SJCRH30 (cell line): ENCODE measurements at regions not wholly inside any gene's neighbourhood (a gene's known extent, or its start where the extent isn't known, plus 50 kb on each side); places are given as distances from the start of the nearest gene placed in this dataset.

Experiments
- DNase-seq, 2 experiments: peaks; one replicate each; pipeline ENCODE4 v3.0.0-alpha.2; 2015 to 2020
- H3K27ac ChIP-seq: fragments of 250-450 bp; sonication (Bioruptor Pico); 2 replicates; pipeline ENCODE4 v1.5.1; 2020; ENCODE audit warnings: mild to moderate bottlenecking, moderate library complexity
- H3K27me3 ChIP-seq: fragments of 250-450 bp; sonication (Bioruptor Pico); 2 replicates; pipeline ENCODE4 v1.5.1; 2020; ENCODE audit warnings: mild to moderate bottlenecking, moderate library complexity
- H3K36me3 ChIP-seq: fragments of 250-450 bp; sonication (Bioruptor Pico); 2 replicates; pipeline ENCODE4 v1.5.1; 2020; ENCODE audit warnings: mild to moderate bottlenecking, moderate library complexity
- H3K4me1 ChIP-seq: fragments of 250-450 bp; sonication (Bioruptor Pico); 2 replicates; pipeline ENCODE4 v1.5.1; 2020; ENCODE audit warnings: mild to moderate bottlenecking, moderate library complexity
- H3K4me3 ChIP-seq: fragments of 250-450 bp; sonication (Bioruptor Pico); 2 replicates; pipeline ENCODE4 v1.5.1; 2020; ENCODE audit warnings: mild to moderate bottlenecking, moderate library complexity
- H3K9me3 ChIP-seq: fragments of 250-450 bp; sonication (Bioruptor Pico); replicated peaks from 2 replicates; pipeline ENCODE4 v1.5.1; 2020; ENCODE audit warnings: mild to moderate bottlenecking, moderate library complexity

DNA sequence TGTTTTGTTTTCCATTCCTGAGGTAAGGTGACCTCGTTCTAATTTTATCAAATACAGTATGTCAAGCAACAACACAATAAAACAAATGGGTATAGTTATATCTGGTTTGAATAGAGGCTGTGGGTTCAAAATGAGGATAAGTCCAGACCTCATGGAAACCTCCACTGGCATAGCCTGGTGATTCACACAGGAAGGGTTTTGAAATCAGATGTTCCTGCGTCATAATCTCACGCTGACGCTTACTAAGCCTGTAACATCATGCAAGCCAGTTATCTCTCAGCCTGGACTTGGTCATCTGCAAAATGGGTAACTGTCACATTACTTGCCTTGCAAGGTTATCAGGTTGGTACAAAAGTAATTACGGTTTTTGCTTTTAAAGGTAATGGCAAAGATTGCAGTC, 1056.3 kb upstream of the EEF2KMT start:
- no peaks in the 10 kb centered on the region for H3K36me3 ChIP-seq
- no peaks in the 10 kb centered on the region for H3K4me1 ChIP-seq
- no peak for DNase-seq
- no peaks in the 10 kb centered on the region for H3K27me3 ChIP-seq
- H3K27ac ChIP-seq, result no peak overlapping the region
- H3K9me3 ChIP-seq, result no peaks in the 10 kb centered on the region
- no peak overlapping the region for H3K4me3 ChIP-seq

DNA sequence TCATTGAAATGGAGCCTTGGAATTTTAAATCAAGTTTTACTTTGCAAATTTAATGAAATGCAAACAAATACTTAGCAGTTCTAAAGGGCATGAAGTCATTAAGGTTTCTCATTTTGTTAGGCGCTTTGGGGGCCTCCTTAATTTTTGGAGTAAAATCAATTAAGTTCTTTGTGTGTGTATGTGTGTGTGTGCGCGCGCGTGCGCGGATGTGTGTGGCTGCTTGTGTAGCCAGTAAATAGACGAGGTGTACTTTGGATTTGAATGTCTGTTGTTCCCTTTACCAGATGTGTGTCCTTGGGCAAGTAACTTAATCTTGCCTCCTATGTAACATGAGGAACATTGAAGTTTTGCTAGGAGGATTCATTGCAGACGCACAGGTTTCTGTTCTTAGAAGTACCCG, 1051.4 kb upstream of the EEF2KMT start:
- DNase-seq, result no peak
- no peaks in the 10 kb centered on the region for H3K4me1 ChIP-seq
- H3K9me3 ChIP-seq, result no peaks in the 10 kb centered on the region
- H3K27me3 ChIP-seq, result no peaks in the 10 kb centered on the region
- no peak overlapping the region for H3K27ac ChIP-seq
- no peaks in the 10 kb centered on the region for H3K36me3 ChIP-seq
- no peak overlapping the region for H3K4me3 ChIP-seq

DNA sequence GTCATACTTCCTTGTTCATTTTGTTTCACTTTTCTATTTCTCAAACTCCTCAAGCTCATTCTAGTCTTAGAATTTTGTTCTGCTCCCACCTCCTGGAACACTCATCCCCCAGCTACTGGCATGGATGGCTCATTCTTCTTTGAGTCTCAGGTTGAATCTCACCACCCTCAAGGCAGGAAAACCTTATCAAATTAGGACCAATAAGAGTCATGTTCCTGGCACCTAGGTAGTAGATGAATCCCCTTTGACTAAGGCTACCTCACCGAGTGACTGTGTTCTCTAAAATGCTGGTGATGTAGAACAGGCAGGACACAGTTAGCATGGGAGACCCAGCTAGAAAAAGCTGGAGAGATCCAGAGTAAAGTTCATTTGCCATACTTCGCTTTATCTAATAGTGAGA, 1050.8 kb upstream of the EEF2KMT start:
- no peaks in the 10 kb centered on the region for H3K36me3 ChIP-seq
- no peak for DNase-seq
- no peaks in the 10 kb centered on the region for H3K9me3 ChIP-seq
- H3K4me3 ChIP-seq, result no peak overlapping the region
- H3K27ac ChIP-seq, result no peak overlapping the region
- no peaks in the 10 kb centered on the region for H3K4me1 ChIP-seq
- no peaks in the 10 kb centered on the region for H3K27me3 ChIP-seq

DNA sequence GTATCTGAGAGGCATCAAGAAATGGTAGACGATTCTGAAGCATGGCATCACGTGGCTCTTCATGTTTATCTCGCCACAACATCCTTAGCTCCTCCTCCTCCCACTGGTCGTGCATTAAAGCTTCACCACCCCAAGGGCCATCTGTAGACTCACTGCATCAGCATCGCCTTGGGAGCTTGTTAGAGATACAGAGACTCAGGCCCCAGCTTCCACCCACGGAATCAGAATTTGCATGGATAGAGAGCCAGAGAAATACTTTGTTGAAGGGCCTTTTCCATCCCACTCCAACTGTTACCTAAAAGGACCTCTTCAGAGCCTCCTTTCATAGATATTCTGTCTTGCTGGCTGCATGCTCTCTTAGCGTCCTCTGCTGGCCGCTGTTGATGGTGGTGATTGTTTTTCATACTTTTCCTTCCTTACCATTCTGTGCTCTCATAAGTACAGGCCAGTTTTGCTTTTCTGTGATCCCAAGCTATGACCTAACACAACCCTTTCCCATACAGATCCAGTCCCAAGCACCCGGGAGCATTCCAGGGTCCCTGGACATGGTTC, 1049.4 kb upstream of the EEF2KMT start:
- H3K4me1 ChIP-seq, result no peaks in the 10 kb centered on the region
- no peak for DNase-seq

DNA sequence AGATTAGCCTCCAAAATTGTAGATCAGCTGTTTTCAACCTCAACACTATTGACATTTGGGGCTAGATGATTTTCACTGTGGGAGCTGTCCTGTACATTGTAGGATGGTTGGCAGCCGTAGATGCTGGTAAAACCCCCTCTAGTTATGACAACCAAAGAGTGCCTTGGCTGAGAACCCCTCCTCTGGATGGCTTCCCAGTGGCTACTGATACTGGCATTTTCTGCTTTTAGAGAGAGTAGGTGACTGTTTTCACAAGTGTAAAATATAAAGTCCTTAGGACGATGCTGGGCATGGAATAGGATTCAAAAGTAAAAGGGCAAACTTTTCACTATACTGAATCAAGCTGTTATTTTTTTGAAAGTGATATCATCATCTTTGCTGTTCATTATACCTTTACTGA, 1048.8 kb upstream of the EEF2KMT start:
- no peaks in the 10 kb centered on the region for H3K36me3 ChIP-seq
- H3K9me3 ChIP-seq, result no peaks in the 10 kb centered on the region
- H3K27ac ChIP-seq, result no peak overlapping the region
- DNase-seq, result no peak
- H3K4me1 ChIP-seq, result no peaks in the 10 kb centered on the region
- H3K27me3 ChIP-seq, result no peaks in the 10 kb centered on the region
- H3K4me3 ChIP-seq, result no peak overlapping the region

More for the DNA sequence above, 1049.4 kb upstream of the EEF2KMT start:
- no peaks in the 10 kb centered on the region for H3K27me3 ChIP-seq
- H3K9me3 ChIP-seq, result no peaks in the 10 kb centered on the region
- no peak overlapping the region for H3K4me3 ChIP-seq
- no peak overlapping the region for H3K27ac ChIP-seq
- H3K36me3 ChIP-seq, result no peaks in the 10 kb centered on the region

DNA sequence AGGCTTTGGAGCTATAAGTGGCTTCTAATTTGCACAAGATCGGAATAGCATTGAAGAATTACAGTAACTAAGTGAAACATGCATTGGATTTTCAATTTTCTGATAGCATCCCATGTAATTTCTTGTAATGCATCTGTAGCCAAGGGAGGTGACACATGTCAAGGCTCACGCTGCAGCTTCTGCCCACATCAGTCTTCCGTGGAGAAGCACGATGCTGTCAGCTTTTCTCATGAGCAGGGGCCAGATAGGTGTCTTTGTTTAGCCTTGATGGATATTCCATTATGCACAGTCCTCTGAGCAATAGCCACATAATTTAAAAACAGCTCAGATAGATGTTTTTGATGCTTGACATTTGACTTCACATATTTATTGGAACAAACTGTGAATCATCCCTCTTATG, 1046.9 kb upstream of the EEF2KMT start:
- Histone ChIP-seq H3K36me3 (no peaks in the 10 kb centered on the region), H3K27ac (no peak overlapping the region), H3K27me3 (no peaks in the 10 kb centered on the region), H3K4me3 (no peak overlapping the region), H3K4me1 (no peaks in the 10 kb centered on the region), H3K9me3 (no peaks in the 10 kb centered on the region)
- DNase-seq, result no peak

DNA sequence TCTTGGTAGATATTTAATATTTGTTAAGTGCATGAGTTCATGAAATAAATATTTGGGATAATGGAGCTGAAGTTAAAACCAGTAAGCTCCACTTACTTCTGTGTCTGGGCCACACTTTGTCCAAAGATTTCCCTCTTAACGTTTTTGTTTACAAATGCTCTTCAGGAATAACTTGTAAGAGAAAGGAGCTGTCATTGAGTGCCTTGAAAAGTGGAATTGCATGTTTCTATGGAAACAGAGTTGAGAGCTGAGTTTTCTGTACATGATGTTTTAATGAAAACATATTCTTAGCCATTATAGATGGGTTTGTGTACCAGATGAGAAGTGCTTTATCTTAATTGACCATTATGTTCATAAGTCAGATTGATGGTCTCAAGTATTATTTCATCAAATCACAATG, 1045.4 kb upstream of the EEF2KMT start:
- no peaks in the 10 kb centered on the region for H3K9me3 ChIP-seq
- DNase-seq, result no peak
- no peaks in the 10 kb centered on the region for H3K4me1 ChIP-seq
- H3K27ac ChIP-seq, result no peak overlapping the region
- no peaks in the 10 kb centered on the region for H3K36me3 ChIP-seq
- H3K4me3 ChIP-seq, result no peak overlapping the region
- H3K27me3 ChIP-seq, result no peaks in the 10 kb centered on the region

DNA sequence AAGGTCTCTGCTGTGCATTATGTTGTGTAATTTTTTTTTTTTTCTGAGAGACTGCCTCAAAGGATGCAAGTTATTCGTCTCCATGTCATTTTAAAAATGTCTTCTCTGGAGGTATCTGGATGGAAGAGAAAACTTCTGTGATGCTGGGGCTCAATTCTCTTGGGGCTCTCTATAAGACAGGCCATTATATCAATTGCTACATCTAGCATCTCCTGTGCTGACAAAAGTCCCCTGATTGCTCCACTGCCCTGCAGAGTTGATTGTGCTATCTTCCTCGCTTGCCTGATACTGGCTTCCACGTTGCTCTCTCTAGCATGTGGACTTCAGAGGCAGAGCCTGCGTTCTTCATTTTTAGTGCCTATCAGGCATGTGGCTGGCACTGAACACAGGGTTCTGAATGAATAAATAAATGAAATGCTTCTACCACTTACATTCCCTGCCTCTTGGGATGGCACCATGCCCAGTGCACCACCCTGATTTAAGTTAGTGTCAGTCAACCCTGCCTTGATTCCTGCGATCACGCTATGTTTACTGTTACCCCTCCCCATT, 1035.5 kb upstream of the EEF2KMT start:
- Histone ChIP-seq H3K4me1 (no peaks in the 10 kb centered on the region), H3K4me3 (no peak overlapping the region), H3K27ac (no peak overlapping the region), H3K36me3 (no peaks in the 10 kb centered on the region), H3K9me3 (no peaks in the 10 kb centered on the region), H3K27me3 (no peaks in the 10 kb centered on the region)
- DNase-seq, result no peak

DNA sequence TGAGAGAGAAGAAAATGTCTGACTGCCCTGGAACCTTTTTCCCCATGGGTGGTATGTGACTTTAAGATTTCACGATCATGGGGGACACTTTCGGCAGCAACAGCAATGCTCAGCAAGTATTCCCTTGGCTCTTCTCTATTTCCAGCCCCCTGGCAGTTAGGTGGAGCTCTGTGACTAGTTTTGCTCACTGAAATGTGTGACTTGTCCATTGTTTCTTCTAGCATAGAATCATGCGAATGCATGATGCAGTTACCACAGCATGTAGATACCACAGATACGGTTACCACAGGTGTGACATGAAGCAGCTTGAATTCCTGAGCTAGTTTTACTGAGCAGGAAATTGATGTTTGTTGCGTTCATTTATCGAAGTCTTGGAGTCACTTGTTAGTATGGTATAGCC, 1034.5 kb upstream of the EEF2KMT start:
- no peak for DNase-seq
- Histone ChIP-seq H3K27me3 (no peaks in the 10 kb centered on the region), H3K9me3 (no peaks in the 10 kb centered on the region), H3K27ac (no peak overlapping the region), H3K36me3 (no peaks in the 10 kb centered on the region), H3K4me3 (no peak overlapping the region), H3K4me1 (no peaks in the 10 kb centered on the region)

DNA sequence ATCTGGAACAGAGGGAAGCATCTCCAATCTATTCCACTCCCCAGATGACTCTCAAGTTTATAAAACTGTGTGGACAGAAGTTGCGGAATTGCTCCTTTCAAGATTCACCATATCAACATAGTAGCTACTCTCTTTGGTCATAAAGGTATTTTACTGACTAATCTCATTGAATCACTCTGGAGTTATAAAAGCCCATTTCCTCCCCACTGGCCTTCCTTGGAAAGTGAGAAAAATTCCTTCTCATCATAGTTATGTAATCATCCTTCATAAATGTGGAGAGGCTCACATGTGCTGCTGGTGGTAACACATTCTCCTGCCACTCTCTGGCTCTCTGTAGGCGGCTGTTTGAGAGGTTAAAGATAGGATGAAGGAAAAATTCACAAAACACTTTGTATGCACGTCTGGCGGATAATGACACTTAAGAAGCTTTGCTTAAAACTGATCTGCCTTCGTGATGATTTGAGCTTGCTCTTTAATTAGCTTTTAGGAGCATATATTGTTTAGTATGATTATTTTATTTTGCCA, 1034.0 kb upstream of the EEF2KMT start:
- Histone ChIP-seq H3K27ac (no peak overlapping the region), H3K4me1 (no peaks in the 10 kb centered on the region), H3K36me3 (no peaks in the 10 kb centered on the region), H3K4me3 (no peak overlapping the region), H3K27me3 (no peaks in the 10 kb centered on the region), H3K9me3 (no peaks in the 10 kb centered on the region)
- no peak for DNase-seq

DNA sequence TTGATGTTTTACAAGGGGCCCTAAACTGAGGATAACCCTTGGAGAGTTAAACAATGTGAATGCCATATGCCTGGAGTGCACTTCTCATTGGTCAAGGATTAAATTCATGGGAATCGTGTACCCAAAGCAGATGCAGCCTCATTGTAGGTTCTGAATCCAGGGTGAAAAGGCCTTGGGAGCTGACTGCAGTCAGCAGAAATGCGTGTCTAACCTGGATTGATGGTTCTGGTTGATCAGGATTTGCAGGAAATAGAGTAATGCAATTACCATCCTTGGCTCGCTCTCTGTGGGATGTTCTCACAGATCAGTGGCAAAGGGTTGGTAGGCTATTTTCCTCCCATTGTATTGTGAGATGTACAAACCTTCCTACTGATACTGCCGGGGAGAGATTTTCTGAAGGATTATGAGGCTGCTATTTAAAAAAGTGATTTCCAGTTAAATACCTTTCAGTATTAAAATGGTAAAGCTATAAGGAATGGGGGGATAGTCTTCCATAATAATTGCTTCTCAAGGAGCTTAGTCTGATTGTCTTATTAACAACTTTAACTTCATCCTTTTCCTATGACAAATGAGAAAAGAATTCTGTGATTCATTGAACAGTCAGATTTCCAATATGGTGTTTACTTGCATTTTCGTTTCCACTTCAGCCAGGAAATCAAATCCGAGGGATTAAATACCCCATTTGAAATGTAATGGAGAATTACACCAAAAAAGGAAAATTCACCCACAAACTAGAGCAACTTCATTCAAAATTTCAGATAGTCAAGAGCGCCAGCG, 1028.1 kb upstream of the EEF2KMT start:
- Histone ChIP-seq H3K27me3 (no peaks in the 10 kb centered on the region), H3K36me3 (no peaks in the 10 kb centered on the region), H3K27ac (no peak overlapping the region), H3K4me3 (no peak overlapping the region), H3K9me3 (no peaks in the 10 kb centered on the region), H3K4me1 (no peaks in the 10 kb centered on the region)
- no peak for DNase-seq

DNA sequence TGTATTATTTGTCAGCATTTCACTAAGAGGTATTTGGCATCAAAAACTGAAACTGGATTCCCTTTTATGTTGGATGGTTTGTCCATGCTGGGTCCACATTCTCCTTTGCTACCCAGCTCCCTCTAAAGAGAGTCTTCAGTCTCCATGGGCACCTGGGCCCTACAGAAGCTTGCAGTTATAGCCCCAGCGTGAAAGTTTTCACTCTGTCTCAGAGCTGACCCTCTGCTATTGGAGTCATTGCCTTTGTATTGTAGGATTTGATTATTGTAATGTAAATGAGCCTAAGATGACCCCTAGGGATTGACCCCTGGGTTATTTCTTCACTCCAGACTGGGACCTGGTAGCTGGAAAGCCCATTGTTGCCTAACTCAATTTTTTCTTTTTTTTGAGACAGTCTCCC, 1026.5 kb upstream of the EEF2KMT start:
- no peak overlapping the region for H3K4me3 ChIP-seq
- no peak for DNase-seq
- no peak overlapping the region for H3K27ac ChIP-seq
- H3K27me3 ChIP-seq, result no peaks in the 10 kb centered on the region
- H3K9me3 ChIP-seq, result no peaks in the 10 kb centered on the region
- H3K4me1 ChIP-seq, result no peaks in the 10 kb centered on the region
- H3K36me3 ChIP-seq, result no peaks in the 10 kb centered on the region

DNA sequence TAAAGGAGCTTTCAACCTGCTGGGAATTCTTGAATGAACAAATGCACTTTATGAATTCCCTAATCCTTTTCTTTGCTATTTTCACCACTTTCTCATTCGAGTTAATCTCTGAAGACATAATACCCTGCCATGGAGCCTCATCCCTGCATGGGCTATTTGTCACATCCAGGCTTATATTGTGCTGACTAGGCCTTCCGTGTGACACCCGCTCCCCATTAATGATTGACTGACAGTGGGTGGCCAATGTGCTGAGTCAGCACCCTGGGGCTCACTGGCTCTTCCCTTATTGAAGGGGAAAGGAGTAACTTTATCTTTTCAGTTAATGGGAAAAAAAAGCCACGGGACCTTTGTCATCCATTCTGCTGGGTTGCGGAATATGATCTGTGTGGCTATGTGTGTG, 1024.8 kb upstream of the EEF2KMT start:
- no peaks in the 10 kb centered on the region for H3K9me3 ChIP-seq
- H3K27ac ChIP-seq, result no peak overlapping the region
- DNase-seq, result no peak
- no peaks in the 10 kb centered on the region for H3K4me1 ChIP-seq
- H3K27me3 ChIP-seq, result no peaks in the 10 kb centered on the region
- no peaks in the 10 kb centered on the region for H3K36me3 ChIP-seq
- H3K4me3 ChIP-seq, result no peak overlapping the region

DNA sequence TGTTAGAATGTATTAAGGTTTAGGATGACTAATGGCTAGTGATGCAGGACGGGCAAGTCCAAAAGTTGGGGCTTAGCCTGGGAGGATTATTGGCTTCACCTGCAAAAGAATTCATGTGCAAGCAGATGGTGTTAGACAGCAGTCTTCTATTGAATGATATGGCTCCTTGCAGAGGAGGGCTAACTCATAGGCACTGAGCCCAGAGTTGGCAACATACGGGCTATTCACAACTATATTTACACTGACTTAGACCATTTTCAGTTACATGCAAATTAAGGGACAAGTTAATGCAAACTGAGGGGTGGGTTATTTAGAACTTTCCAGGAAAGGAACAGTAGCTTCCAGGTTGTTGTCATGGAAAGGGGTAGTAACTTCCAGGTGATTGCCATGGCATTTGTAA, 1017.1 kb upstream of the EEF2KMT start:
- H3K4me1 ChIP-seq, result no peaks in the 10 kb centered on the region
- H3K4me3 ChIP-seq, result no peak overlapping the region
- no peak for DNase-seq
- no peaks in the 10 kb centered on the region; the same call in 1 of the 2 replicates for H3K27me3 ChIP-seq
- H3K36me3 ChIP-seq, result no peaks in the 10 kb centered on the region
- H3K9me3 ChIP-seq, result no peaks in the 10 kb centered on the region
- H3K27ac ChIP-seq, result no peak overlapping the region

DNA sequence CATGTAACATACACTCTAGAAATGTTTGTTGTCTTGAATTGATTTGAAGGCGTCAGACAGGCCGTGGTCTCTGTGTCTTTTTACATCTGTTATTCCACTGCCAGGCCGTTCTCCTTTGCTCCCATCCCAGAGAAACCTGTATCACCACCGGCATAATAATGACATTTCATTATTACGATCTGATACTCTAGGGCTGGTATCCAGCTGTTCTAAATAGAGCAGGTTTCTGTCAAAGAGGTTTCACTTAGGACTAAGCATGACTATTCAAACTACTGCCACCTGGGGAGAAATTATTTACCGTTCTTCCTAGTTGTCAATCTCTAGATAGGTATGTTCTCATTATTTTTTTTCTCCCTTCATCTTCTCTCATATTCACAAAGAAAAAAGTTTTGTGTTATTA, 1016.2 kb upstream of the EEF2KMT start:
- DNase-seq, result no peak
- H3K4me3 ChIP-seq, result no peak overlapping the region
- no peaks in the 10 kb centered on the region for H3K36me3 ChIP-seq
- H3K27me3 ChIP-seq, result no peaks in the 10 kb centered on the region; the same call in 1 of the 2 replicates
- H3K4me1 ChIP-seq, result no peaks in the 10 kb centered on the region
- H3K9me3 ChIP-seq, result no peaks in the 10 kb centered on the region
- H3K27ac ChIP-seq, result no peak overlapping the region

DNA sequence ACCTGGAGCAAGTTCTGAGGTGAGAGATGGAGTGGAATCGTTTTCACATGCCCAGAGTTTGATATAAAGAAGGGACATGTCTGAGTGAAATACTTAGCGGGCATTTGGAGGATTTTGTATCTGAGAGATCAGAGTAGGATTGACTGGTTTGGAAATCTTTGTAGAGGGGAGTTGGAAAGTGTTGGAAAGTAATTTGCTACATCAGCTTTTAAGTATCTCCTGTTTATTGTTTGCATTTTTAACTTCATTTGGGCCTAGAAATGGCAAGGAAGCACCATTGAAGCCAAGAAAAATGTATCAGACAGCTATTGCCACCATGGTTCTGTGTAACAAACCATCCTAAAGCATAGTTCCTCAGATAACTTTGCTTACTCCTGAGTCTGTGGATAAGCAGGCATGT, 1015.1 kb upstream of the EEF2KMT start:
- no peaks in the 10 kb centered on the region for H3K4me1 ChIP-seq
- no peak for DNase-seq
- no peak overlapping the region for H3K4me3 ChIP-seq
- no peaks in the 10 kb centered on the region for H3K36me3 ChIP-seq
- H3K9me3 ChIP-seq, result no peaks in the 10 kb centered on the region
- H3K27ac ChIP-seq, result no peak overlapping the region
- no peaks in the 10 kb centered on the region; the same call in 1 of the 2 replicates for H3K27me3 ChIP-seq
